ENCODE measurements at regions not wholly inside any gene's neighbourhood (a gene's known extent, or its start where the extent isn't known, plus 50 kb on each side); places are given as distances from the start of the nearest gene placed in this dataset.

- H3K4me3 ChIP-seq (ENCODE audit: low read length) = no peak overlapping the region
- TF ChIP-seq CTCF (IDR thresholded peaks at IDR 0.05; ENCODE audit: insufficient read depth, low read depth, low read length, missing control alignments) = no peak
- DNase-seq (ENCODE audit: low read depth) = no peak
Measured at GRCh38 chr1:82446236-82446635, 645.5 kb downstream of the ADGRL2 start.

- no peak overlapping the region for H3K4me3 ChIP-seq (ENCODE audit: low read length)
- DNase-seq (ENCODE audit: low read depth) = no peak
- TF ChIP-seq CTCF (IDR thresholded peaks at IDR 0.05; ENCODE audit: insufficient read depth, low read depth, low read length, missing control alignments) = no peak
Measured at GRCh38 chr1:82445827-82446226, 645.1 kb downstream of the ADGRL2 start.

GRCh38 chr1:82445132-82445531 is 644.4 kb downstream of the ADGRL2 start:
- no peak overlapping the region for H3K4me3 ChIP-seq (ENCODE audit: low read length)
- TF ChIP-seq CTCF (IDR thresholded peaks at IDR 0.05; ENCODE audit: insufficient read depth, low read depth, low read length, missing control alignments) = no peak
- DNase-seq (ENCODE audit: low read depth) = no peak

- H3K4me3 ChIP-seq (ENCODE audit: low read length) = no peak overlapping the region
- TF ChIP-seq CTCF (IDR thresholded peaks at IDR 0.05; ENCODE audit: insufficient read depth, low read depth, low read length, missing control alignments) = no peak
- no peak for DNase-seq (ENCODE audit: low read depth)
Measured at GRCh38 chr1:82441402-82441801, 640.7 kb downstream of the ADGRL2 start.

- TF ChIP-seq CTCF (IDR thresholded peaks at IDR 0.05; ENCODE audit: insufficient read depth, low read depth, low read length, missing control alignments) = no peak
- DNase-seq (ENCODE audit: low read depth) = no peak
- H3K4me3 ChIP-seq (ENCODE audit: low read length) = no peak overlapping the region
Measured at GRCh38 chr1:82423174-82423815, 622.6 kb downstream of the ADGRL2 start.

- no peak overlapping the region for H3K4me3 ChIP-seq (ENCODE audit: low read length)
- no peak for DNase-seq (ENCODE audit: low read depth)
- TF ChIP-seq CTCF (IDR thresholded peaks at IDR 0.05; ENCODE audit: insufficient read depth, low read depth, low read length, missing control alignments) = no peak
Measured at GRCh38 chr1:82421782-82422181, 621.0 kb downstream of the ADGRL2 start.

GRCh38 chr1:82420584-82420983 is 619.9 kb downstream of the ADGRL2 start:
- DNase-seq (ENCODE audit: low read depth) = no peak
- no peak for TF ChIP-seq CTCF (IDR thresholded peaks at IDR 0.05; ENCODE audit: insufficient read depth, low read depth, low read length, missing control alignments)
- H3K4me3 ChIP-seq (ENCODE audit: low read length) = no peak overlapping the region
